D721Med (cell line): ENCODE measurements at regions not wholly inside any gene's neighbourhood (a gene's known extent, or its start where the extent isn't known, plus 50 kb on each side); places are given as distances from the start of the nearest gene placed in this dataset.
A peak's percentile ranks its signal among the peaks of the same experiment; 100 is the strongest.
"Not testable (repeated sequence)": the region's sequence is repeated elsewhere in the genome, so short reads cannot be mapped to it uniquely, and the experiment has no call there.

Experiments used
- DNase-seq: peaks from one replicate; pipeline ENCODE4 v3.0.0; 2011; ENCODE audit warnings: low spot score; ENCODE audit not compliant: insufficient read length
- FAIRE-seq: peaks from 2 replicates; lab custom pipeline; 2011; peaks lifted over from hg19 to GRCh38; lab: Jason Lieb, UNC
- CTCF ChIP-seq: IDR thresholded peaks from 2 replicates; pipeline ENCODE4 v1.5.1; 2012; ENCODE audit warnings: mild to moderate bottlenecking, control low read depth; ENCODE audit not compliant: insufficient read depth; ENCODE audit errors: missing control alignments

GRCh38 chr11:12585861-12586260 is 88.4 kb upstream of the TEAD1 start:
- no peak for TF ChIP-seq CTCF
- FAIRE-seq, result no peak
- no peak for DNase-seq

GRCh38 chr11:12587333-12587991 is 86.8 kb upstream of the TEAD1 start:
- DNase-seq (no peak), FAIRE-seq (no peak)

GRCh38 chr11:12591706-12592105 is 82.5 kb upstream of the TEAD1 start:
- TF ChIP-seq CTCF, result no peak
- FAIRE-seq, result no peak
- no peak for DNase-seq

More at GRCh38 chr11:12587333-12587991, 86.8 kb upstream of the TEAD1 start:
- no peak for TF ChIP-seq CTCF

GRCh38 chr11:12592283-12592682 is 81.9 kb upstream of the TEAD1 start:
- FAIRE-seq, result no peak
- no peak for TF ChIP-seq CTCF
- DNase-seq, result no peak

- not testable (repeated sequence) for DNase-seq, FAIRE-seq
Observed at GRCh38 chr11:12595089-12595847, 79.0 kb upstream of the TEAD1 start.

GRCh38 chr11:12598330-12599256 is 75.6 kb upstream of the TEAD1 start:
- DNase-seq (no peak), FAIRE-seq (no peak)
- TF ChIP-seq CTCF, result no peak

- DNase-seq (no peak), FAIRE-seq (no peak)
- TF ChIP-seq CTCF, result peak; percentile 73
Observed at GRCh38 chr11:12599408-12600143, 74.6 kb upstream of the TEAD1 start.
